NCI-H146 treated with DMSO at 0.1 percent for 48 hours (cell line): ENCODE measurements at regions not wholly inside any gene's neighbourhood (a gene's known extent, or its start where the extent isn't known, plus 50 kb on each side); places are given as distances from the start of the nearest gene placed in this dataset.
"Not testable (repeated sequence)": the region's sequence is repeated elsewhere in the genome, so short reads cannot be mapped to it uniquely, and the experiment has no call there.

Source experiments
- DNase-seq: peaks from one replicate; lab custom pipeline; 2025; ENCODE audit not compliant: unreplicated experiment; lab: John Stamatoyannopoulos, UW

GRCh38 chr2:236912326-236913120 is 173.2 kb upstream of the COPS8 start:
- no peak for DNase-seq

DNA sequence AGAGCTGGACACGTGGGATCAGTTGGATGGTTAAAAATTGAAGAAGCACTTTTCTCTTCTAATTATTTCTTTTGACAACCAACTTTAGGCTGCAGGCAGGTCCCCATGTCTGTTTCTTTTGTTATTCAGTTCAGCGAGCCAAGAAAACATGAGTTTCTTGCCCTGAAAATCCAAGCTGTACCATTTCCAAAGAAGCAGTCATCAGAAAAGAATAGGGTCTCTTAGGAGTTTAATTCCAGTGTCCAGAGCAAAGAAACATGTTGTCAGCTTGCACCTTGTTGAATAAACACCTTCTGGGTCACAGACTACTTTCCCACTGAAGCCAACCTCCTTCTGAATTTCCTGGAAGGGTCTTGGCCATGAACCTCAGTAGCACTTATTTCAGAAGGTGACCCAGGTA is 170.5 kb upstream of the COPS8 start:
- no peak for DNase-seq

DNA sequence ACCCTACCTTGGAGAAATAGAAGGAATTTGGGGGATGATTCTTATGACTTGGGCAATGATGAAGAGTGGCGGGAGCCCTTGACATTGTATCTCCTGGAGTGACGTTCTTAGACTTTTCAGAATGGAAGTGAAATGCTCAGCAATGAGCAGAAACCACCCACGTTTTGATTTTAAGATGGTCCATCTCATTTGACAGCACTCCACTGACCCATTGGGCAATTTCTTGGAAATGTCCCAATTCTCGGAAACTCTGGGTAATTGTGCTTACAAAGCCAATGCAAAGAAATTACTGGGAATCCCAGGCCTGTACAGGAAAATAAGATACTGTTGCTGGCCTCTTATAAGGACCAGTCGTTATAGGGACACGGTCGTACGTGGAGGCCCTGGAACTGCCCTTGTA is 170.0 kb upstream of the COPS8 start:
- no peak for DNase-seq

GRCh38 chr2:236916181-236916580 is 169.5 kb upstream of the COPS8 start:
- DNase-seq = no peak

GRCh38 chr2:236916651-236917050 is 169.0 kb upstream of the COPS8 start:
- DNase-seq = no peak

- DNase-seq = no peak
Observed at GRCh38 chr2:236917164-236917563, 168.5 kb upstream of the COPS8 start.

- no peak for DNase-seq
Observed at GRCh38 chr2:236918545-236918944, 167.1 kb upstream of the COPS8 start.

GRCh38 chr2:236919209-236919608 is 166.5 kb upstream of the COPS8 start:
- no peak for DNase-seq

DNA sequence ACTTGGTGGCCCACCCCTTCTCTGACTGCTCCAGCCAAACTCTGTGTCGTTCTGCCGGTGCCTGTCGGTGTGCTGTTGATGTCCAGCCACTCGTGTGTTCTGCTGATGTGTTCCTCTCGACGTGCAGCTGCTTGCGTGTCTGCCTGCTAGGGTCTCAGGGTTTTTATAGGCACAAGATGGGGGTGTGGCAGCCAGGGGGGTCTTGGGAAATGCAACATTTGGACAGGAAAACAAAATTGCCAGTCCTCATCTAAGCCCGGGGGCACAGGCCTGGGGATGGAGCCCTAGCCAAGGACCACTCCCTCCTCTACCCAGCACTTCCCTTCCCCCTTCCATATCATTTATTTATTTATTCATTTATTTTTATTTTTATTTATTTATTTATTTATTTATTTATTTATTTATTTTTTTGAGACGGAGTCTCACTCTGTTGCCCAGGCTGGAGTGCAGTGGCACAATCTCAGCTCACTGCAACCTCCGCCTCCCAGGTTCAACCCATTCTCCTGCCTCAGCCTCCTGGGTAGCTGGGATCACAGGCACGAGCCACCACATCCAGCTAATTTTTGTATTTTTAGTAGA is 165.8 kb upstream of the COPS8 start:
- DNase-seq = not testable (repeated sequence)

DNA sequence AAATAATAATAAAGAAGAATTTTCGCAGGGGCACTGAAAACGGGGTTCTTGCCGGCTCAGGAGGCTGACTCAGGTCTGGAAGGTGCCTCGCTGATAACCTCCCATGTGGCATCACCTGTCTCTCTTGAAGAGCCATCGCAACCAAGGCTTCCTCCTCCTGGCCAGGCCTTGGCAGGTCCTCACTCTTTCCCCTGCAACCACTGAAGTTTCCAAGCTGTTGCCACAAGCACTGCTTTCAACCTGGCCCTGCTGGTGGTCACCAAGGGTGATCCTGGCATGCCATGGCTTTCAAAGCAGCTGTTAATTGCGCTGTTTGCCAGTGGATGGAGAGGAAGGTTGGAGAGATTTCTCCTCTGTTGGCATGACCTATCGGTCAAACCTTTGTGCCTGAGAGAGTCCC is 163.6 kb upstream of the COPS8 start:
- DNase-seq = no peak

DNA sequence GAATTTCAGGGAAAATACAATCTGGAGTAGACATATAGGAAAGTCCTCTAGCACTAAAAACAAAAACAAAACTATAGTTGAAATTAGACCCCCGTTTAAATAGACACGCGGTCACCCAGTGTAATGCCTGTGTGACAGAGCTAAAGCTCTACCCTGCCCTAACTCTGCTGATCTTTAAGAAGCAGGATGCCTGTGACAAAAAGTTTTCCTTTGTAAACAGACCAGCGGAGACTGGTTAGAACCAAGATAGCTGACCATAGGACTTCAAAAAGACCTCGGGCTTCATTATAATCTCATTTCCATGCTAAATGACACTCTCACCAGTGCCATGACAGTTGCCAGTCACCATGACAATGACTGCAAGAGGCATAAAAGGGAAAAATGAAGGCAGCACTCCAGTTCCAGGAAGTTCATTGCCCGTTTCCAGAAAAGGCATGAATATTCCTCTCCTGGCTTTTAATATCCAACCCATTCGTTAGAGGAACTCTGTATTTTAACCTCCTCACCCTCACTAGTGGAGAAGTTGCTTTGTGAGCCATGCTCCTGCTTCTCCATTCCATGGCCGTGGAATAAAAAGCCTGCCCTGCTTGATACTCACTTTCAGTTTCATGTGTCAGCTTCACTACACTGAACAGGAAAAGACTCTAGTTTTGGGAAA is 157.2 kb upstream of the COPS8 start:
- DNase-seq = no peak

- no peak for DNase-seq
Observed at GRCh38 chr2:236932831-236933361, 152.8 kb upstream of the COPS8 start.

- no peak for DNase-seq
Observed at GRCh38 chr2:236934166-236934565, 151.5 kb upstream of the COPS8 start.

GRCh38 chr2:236934656-236935055 is 151.0 kb upstream of the COPS8 start:
- no peak for DNase-seq

DNA sequence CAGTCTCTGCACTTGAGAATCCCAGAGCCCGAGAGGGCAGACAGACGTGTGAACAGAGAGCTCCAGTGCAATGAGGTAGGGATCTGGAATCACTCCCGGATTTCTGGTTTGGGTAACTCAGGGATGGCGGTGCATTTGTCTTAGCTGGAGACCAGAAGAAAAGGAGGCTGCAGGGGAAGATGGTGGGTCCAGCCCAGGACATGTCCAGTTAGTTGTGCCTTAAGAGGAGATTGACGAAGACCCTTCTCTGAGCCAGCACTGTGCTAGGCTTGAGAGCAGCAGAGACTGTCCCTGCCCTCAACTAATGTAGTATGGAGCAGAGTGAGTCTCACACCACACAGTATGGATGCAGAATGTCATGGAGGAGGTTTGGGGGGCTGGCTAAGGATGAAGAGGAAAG is 150.6 kb upstream of the COPS8 start:
- DNase-seq = no peak

DNA sequence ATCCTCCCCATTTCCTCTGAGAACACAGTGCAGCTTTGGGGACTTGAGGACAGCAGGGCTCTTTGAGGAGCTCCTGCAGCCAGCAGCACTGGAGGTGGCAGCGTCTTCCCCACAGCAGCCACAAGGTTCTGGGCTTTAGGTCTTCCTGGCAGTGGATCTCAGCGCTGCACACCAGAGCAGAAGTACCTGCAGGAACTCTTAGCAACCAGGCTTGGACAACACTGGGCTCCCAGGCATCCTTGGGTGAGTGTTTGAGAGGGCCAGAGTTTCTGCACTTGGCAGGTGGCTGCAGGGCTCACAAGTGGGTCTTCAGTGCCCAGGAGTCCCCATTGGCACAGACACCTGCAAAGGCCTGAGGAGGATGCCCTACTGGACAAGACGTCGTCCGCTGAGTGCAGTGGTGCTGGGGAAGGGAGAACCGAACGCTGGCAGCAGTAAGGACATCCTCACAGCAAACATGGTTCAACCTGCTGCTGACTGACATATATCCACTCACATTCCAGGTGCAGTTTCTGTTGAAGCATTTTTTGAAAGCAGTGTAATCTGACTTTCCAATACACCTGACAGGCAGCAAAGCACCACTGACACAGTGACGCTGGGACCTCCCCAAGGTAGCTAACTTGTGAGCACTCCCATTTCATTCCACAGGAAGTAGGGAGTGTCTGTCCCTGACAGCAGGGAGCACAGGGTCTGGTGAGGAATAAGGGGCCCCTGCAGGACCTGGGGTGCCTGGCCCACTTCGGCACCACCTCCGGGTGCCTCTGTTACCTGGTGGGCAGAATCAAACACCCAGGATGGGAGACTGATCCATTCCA is 149.9 kb upstream of the COPS8 start:
- no peak for DNase-seq

GRCh38 chr2:236936446-236936940 is 149.2 kb upstream of the COPS8 start:
- DNase-seq = no peak

DNA sequence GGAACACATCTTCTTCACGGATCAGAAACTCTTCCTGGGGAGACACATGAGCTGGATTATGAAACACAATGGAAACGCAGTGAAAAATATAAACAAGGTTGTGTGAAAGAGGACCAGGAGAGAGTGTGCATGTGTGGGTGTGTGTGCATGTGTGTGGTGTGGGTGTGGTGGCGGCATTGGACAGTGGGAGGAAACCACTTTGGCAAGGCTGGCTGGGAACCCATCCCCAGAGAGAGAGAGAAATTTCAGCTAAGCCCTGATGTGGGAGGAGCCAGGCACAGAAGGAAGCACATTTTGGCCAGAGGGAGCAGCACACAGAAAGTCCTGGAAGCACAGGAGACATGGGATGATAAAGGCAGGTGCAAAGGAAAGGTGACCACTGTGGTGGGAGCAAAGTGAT is 147.6 kb upstream of the COPS8 start:
- DNase-seq = no peak

DNA sequence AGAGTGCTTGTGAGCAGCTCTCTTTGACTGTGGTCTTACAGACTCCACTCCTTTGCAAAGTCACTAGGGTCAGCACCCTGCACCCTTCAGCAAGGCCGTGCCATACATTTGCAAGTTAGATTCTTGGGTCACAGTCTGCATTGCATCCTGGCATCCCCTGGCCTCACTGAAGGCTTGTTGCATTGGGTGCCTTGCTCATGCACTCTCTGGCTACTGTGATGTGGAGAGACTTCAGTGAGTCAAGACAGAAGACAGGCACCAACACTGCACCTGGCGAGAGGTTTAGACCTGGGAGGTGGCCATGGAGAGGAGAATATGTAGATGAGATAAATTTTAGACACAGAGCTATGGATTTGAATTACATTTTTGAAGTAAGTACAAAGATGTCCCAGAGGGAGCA is 146.4 kb upstream of the COPS8 start:
- no peak for DNase-seq

GRCh38 chr2:236939721-236940231 is 145.9 kb upstream of the COPS8 start:
- DNase-seq = no peak

GRCh38 chr2:236940497-236940896 is 145.2 kb upstream of the COPS8 start:
- no peak for DNase-seq
